Ascending aorta (tissue), 2 donors: ENCODE measurements at regions not wholly inside any gene's neighbourhood (a gene's known extent, or its start where the extent isn't known, plus 50 kb on each side); places are given as distances from the start of the nearest gene placed in this dataset.

Source experiments
- DNase-seq, 2 donors: peaks; one replicate each; pipeline ENCODE4 v3.0.0-alpha.2; 2019; ENCODE audit warnings: low spot score in 2 of 2
- H3K27ac ChIP-seq, 2 donors: fragments of 200-600 bp; sonication (generic); one replicate each; pipeline ENCODE4 v1.5.1; 2016 to 2017; ENCODE audit warnings: mild to moderate bottlenecking in 1 of 2
- H3K27me3 ChIP-seq: fragments of 200-600 bp; sonication (generic); one replicate; pipeline ENCODE4 v1.5.1; 2017
- H3K36me3 ChIP-seq, 2 donors: fragments of 200-600 bp; sonication (generic); one replicate each; pipeline ENCODE4 v1.5.1; 2016
- H3K4me1 ChIP-seq, 2 donors: fragments of 200-600 bp; sonication (generic); one replicate each; pipeline ENCODE4 v1.5.1; 2016 to 2017; ENCODE audit warnings: mild to moderate bottlenecking in 1 of 2
- H3K4me3 ChIP-seq, 2 donors: fragments of 200-600 bp; sonication (generic); one replicate each; pipeline ENCODE4 v1.5.1; 2016 to 2017; ENCODE audit warnings: mild to moderate bottlenecking in 1 of 2
- H3K9me3 ChIP-seq, 2 donors: fragments of 200-600 bp; sonication (generic); one replicate each; pipeline ENCODE4 v1.5.1; 2016
- CTCF ChIP-seq, 3 experiments: fragments of 200-600 bp in 2 of 3; fragments of 450-650 bp in 1 of 3; sonication (generic) in 2 of 3; IDR thresholded peaks; one replicate each; pipeline ENCODE4 v1.5.1; 2016 to 2019; ENCODE audit warnings: antibody characterized with exemption in 3 of 3, mild to moderate bottlenecking in 1 of 3, moderate library complexity in 1 of 3
- intact Hi-C: fragments of 100-400 bp; cut with DNase I; formaldehyde crosslinking; loops from one replicate; pipeline ENCODE4 v1.15.1; 2023

DNA sequence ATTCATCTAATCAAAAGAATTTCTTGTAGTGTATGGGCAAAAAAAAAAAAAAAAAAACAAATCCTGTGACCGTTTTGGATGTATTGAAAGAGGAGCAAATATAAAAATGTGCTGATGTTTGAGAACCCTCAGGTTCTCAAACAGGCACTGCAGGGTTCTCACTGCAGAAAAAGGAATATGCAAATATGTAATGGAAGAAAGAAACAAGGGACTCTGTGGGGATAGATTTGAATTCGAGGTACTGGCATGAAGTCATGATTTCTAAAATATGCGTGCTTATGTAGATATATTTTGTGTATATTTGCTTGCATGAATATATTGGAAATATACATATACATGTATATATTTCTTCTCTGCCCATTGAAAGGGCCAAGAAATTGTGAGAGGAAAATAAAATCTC, 365.0 kb upstream of the RUNX1 start:
- Histone ChIP-seq H3K27ac (no peak overlapping the region), H3K4me3 (no peak overlapping the region), H3K27me3 (no peaks in the 10 kb centered on the region), H3K36me3 (no peaks in the 10 kb centered on the region), H3K4me1 (no peaks in the 10 kb centered on the region), H3K9me3 (no peaks in the 10 kb centered on the region)
- no peak for TF ChIP-seq CTCF (IDR thresholded peaks at IDR 0.05)
- intact Hi-C loops, result no loop called here
- DNase-seq, result no peak

DNA sequence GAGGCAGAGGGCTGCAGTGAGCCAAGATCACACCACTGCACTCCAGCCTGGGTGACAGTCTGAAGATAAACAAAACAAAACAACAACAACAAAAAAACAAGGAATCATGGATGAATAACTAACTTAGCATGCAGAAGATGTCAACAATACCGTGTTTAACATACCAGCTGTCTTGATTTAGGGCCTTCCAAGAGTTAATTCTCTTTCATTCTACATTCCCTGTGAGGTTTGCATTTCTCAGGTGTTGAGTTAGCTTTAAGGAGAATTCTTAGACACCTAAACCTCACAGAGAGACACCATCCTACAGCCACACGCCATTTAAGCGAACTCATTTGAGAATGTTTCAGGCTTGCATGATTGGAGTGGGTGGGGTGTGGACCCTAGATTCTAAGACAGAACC, 363.1 kb upstream of the RUNX1 start:
- no peak for TF ChIP-seq CTCF (IDR thresholded peaks at IDR 0.05)
- Histone ChIP-seq H3K4me3 (no peak overlapping the region), H3K9me3 (no peaks in the 10 kb centered on the region), H3K27me3 (no peaks in the 10 kb centered on the region), H3K27ac (no peak overlapping the region), H3K36me3 (no peaks in the 10 kb centered on the region), H3K4me1 (no peaks in the 10 kb centered on the region)
- intact Hi-C loops, result no loop called here
- no peak for DNase-seq

DNA sequence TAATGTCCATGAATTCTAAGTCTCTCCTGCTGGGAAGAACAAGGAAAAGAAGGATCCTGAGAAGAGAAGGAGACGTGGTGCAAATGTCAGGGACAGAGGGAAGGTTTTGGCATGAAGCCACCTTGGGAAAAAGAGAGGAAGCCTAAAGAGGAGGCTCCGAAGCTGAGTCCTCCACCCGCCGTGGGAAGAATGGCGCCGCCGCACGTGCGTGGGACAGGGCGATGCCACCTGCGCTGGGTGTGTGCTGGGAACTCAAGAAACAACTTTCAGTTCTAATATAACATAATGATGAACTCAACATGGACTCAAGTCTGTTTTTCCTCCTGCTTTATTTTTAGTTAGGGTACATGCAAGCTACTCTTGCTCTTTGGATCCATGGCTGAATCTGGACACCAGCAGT, 362.3 kb upstream of the RUNX1 start:
- intact Hi-C loops, result no loop called here

GRCh38 chr21:35410656-35411055, 361.6 kb upstream of the RUNX1 start:
- Histone ChIP-seq H3K4me1 (no peaks in the 10 kb centered on the region), H3K36me3 (no peaks in the 10 kb centered on the region), H3K4me3 (no peak overlapping the region), H3K9me3 (no peaks in the 10 kb centered on the region), H3K27ac (no peak overlapping the region), H3K27me3 (no peaks in the 10 kb centered on the region)
- intact Hi-C loops, result no loop called here
- DNase-seq, result no peak
- TF ChIP-seq CTCF (IDR thresholded peaks at IDR 0.05), result no peak

More for the DNA sequence above, 362.3 kb upstream of the RUNX1 start:
- Histone ChIP-seq H3K27me3 (no peaks in the 10 kb centered on the region), H3K36me3 (no peaks in the 10 kb centered on the region), H3K4me3 (no peak overlapping the region), H3K27ac (no peak overlapping the region), H3K4me1 (no peaks in the 10 kb centered on the region), H3K9me3 (no peaks in the 10 kb centered on the region)
- no peak for DNase-seq
- TF ChIP-seq CTCF (IDR thresholded peaks at IDR 0.05), result no peak

GRCh38 chr21:35410123-35410522, 361.0 kb upstream of the RUNX1 start:
- no peak for DNase-seq
- no peak overlapping the region for H3K4me3 ChIP-seq
- intact Hi-C loops, result no loop called here

More at GRCh38 chr21:35410123-35410522, 361.0 kb upstream of the RUNX1 start:
- H3K36me3 ChIP-seq, result no peaks in the 10 kb centered on the region
- H3K9me3 ChIP-seq, result no peaks in the 10 kb centered on the region
- no peaks in the 10 kb centered on the region for H3K4me1 ChIP-seq
- H3K27ac ChIP-seq, result no peak overlapping the region
- H3K27me3 ChIP-seq, result no peaks in the 10 kb centered on the region
- TF ChIP-seq CTCF (IDR thresholded peaks at IDR 0.05), result no peak
